SK-N-SH treated with all-trans-retinoic acid at 6 μM for 48 hours (cell line): ENCODE measurements at regions not wholly inside any gene's neighbourhood (a gene's known extent, or its start where the extent isn't known, plus 50 kb on each side); places are given as distances from the start of the nearest gene placed in this dataset.
"Not testable (repeated sequence)": the region's sequence is repeated elsewhere in the genome, so short reads cannot be mapped to it uniquely, and the experiment has no call there.

ENCODE experiments used
- ATAC-seq: fragments of 200-7000 bp; cut with Tn5 transposase; 3 replicates; pipeline ENCODE4 v1.9.1; 2020; ENCODE audit warnings: mild to moderate bottlenecking, moderate library complexity
- ARNTL ChIP-seq: fragments of 450-650 bp; formaldehyde crosslinking; IDR thresholded peaks from 2 replicates; pipeline ENCODE4 v1.5.0; 2020; ENCODE audit warnings: low read depth, mild to moderate bottlenecking, moderate library complexity, borderline replicate concordance
- BACH2 ChIP-seq: fragments of 250-450 bp; sonication (Bioruptor Pico); IDR thresholded peaks from 2 replicates; pipeline ENCODE4 v1.9.0; 2021; ENCODE audit warnings: mild to moderate bottlenecking, borderline replicate concordance
- CSDC2 ChIP-seq: fragments of 250-450 bp; sonication (Bioruptor Pico); IDR thresholded peaks from 2 replicates; pipeline ENCODE4 v1.5.0; 2020; ENCODE audit warnings: mild to moderate bottlenecking, moderate library complexity
- ISL1 ChIP-seq: fragments of 250-450 bp; sonication (Bioruptor Pico); IDR thresholded peaks from 2 replicates; pipeline ENCODE4 v2.1.2; 2022; ENCODE audit warnings: mild to moderate bottlenecking, moderate library complexity
- OSR1 ChIP-seq: fragments of 250-450 bp; sonication (Bioruptor Pico); IDR thresholded peaks from 2 replicates; pipeline ENCODE4 v1.8.0; 2022; ENCODE audit warnings: moderate library complexity, mild to moderate bottlenecking, inconsistent platforms
- PPARA ChIP-seq: fragments of 250-450 bp; sonication (Bioruptor Pico); IDR thresholded peaks from 2 replicates; pipeline ENCODE4 v1.5.0; 2020; ENCODE audit warnings: mild to moderate bottlenecking, borderline replicate concordance
- RARB ChIP-seq: fragments of 250-450 bp; sonication (Bioruptor Pico); IDR thresholded peaks from 2 replicates; pipeline ENCODE4 v1.8.0; 2021; ENCODE audit warnings: mild to moderate bottlenecking, moderate library complexity
- SNAI2 ChIP-seq: fragments of 250-450 bp; sonication (Bioruptor Pico); IDR thresholded peaks from 2 replicates; pipeline ENCODE4 v1.5.0; 2020; ENCODE audit warnings: mild to moderate bottlenecking, moderate library complexity
- TCF4 ChIP-seq: fragments of 250-450 bp; sonication (Bioruptor Pico); IDR thresholded peaks from 2 replicates; pipeline ENCODE4 v1.8.0; 2021; ENCODE audit warnings: mild to moderate bottlenecking, moderate library complexity, borderline replicate concordance
- TOX ChIP-seq: fragments of 250-450 bp; sonication (Bioruptor Pico); IDR thresholded peaks from 2 replicates; pipeline ENCODE4 v1.8.0; 2021; ENCODE audit warnings: mild to moderate bottlenecking, moderate library complexity, borderline replicate concordance
- ZFP3 ChIP-seq: fragments of 250-450 bp; sonication (Bioruptor Pico); IDR thresholded peaks from 2 replicates; pipeline ENCODE4 v1.5.0; 2020; ENCODE audit warnings: mild to moderate bottlenecking, moderate library complexity
- ZFP30 ChIP-seq: fragments of 450-650 bp; formaldehyde crosslinking; IDR thresholded peaks from 2 replicates; pipeline ENCODE4 v1.5.0; 2022; ENCODE audit warnings: mild to moderate bottlenecking, moderate library complexity
- ZNF70 ChIP-seq: fragments of 450-650 bp; formaldehyde crosslinking; IDR thresholded peaks from 2 replicates; pipeline ENCODE4 v1.5.0; 2020; ENCODE audit warnings: mild to moderate bottlenecking, moderate library complexity
- ZNF8 ChIP-seq: fragments of 450-650 bp; formaldehyde crosslinking; IDR thresholded peaks from 2 replicates; pipeline ENCODE4 v1.5.0; 2020; ENCODE audit warnings: mild to moderate bottlenecking, moderate library complexity
- TF ChIP-seq, protein P1 (sequence below): fragments of 250-450 bp; sonication (Bioruptor Pico); IDR thresholded peaks from 2 replicates; pipeline ENCODE4 v1.8.0; 2021; ENCODE audit warnings: low read depth, mild to moderate bottlenecking, moderate library complexity, borderline replicate concordance
- TF ChIP-seq, protein P2 (sequence below): fragments of 250-450 bp; sonication (Bioruptor Pico); IDR thresholded peaks from 2 replicates; pipeline ENCODE4 v1.5.1; 2020; ENCODE audit warnings: low read depth, mild to moderate bottlenecking, moderate library complexity
- TF ChIP-seq, protein P3 (sequence below): fragments of 250-450 bp; sonication (Bioruptor Pico); IDR thresholded peaks from 2 replicates; pipeline ENCODE4 v1.5.1; 2021; ENCODE audit warnings: mild to moderate bottlenecking, moderate library complexity
- TF ChIP-seq, protein P4 (sequence below): fragments of 250-450 bp; sonication (Bioruptor Pico); IDR thresholded peaks from 2 replicates; pipeline ENCODE4 v1.5.0; 2020; ENCODE audit warnings: mild to moderate bottlenecking, moderate library complexity
- TF ChIP-seq, protein P5 (sequence below): fragments of 250-450 bp; sonication (Bioruptor Pico); IDR thresholded peaks from 2 replicates; pipeline ENCODE4 v1.8.0; 2020; ENCODE audit warnings: mild to moderate bottlenecking, moderate library complexity, borderline replicate concordance

DNA sequence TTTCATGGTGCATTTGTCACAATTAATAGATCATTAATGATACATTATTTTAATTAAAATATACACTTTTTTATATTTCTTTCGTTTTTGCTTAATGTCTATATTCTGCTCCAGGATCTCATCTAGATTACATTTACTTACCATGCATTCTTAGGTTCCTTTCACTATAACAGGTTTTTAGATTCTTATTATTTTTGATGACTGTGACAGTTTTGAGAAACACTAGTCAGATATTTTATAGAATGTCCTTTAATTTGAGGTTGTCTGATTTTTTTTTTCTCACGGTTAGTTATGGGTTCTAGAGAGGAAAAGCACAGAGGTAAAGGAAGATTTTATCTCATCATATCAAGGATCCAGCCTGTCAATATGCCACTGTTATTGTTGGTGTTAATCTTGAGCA is 595.8 kb upstream of the BCHE start:
- no peak for ATAC-seq
- TF ChIP-seq RARB (CRISPR knock-in tag), result no peak
- TF ChIP-seq ZNF8, result no peak
- TF ChIP-seq BACH2 (CRISPR knock-in tag), result no peak
- no peak for TF ChIP-seq TOX
- TF ChIP-seq, protein P1, sequence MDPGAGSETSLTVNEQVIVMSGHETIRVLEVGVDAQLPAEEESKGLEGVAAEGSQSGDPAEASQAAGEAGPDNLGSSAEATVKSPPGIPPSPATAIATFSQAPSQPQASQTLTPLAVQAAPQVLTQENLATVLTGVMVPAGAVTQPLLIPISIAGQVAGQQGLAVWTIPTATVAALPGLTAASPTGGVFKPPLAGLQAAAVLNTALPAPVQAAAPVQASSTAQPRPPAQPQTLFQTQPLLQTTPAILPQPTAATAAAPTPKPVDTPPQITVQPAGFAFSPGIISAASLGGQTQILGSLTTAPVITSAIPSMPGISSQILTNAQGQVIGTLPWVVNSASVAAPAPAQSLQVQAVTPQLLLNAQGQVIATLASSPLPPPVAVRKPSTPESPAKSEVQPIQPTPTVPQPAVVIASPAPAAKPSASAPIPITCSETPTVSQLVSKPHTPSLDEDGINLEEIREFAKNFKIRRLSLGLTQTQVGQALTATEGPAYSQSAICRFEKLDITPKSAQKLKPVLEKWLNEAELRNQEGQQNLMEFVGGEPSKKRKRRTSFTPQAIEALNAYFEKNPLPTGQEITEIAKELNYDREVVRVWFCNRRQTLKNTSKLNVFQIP, result no peak
- TF ChIP-seq TCF4 (CRISPR knock-in tag), result no peak
- TF ChIP-seq, protein P2, sequence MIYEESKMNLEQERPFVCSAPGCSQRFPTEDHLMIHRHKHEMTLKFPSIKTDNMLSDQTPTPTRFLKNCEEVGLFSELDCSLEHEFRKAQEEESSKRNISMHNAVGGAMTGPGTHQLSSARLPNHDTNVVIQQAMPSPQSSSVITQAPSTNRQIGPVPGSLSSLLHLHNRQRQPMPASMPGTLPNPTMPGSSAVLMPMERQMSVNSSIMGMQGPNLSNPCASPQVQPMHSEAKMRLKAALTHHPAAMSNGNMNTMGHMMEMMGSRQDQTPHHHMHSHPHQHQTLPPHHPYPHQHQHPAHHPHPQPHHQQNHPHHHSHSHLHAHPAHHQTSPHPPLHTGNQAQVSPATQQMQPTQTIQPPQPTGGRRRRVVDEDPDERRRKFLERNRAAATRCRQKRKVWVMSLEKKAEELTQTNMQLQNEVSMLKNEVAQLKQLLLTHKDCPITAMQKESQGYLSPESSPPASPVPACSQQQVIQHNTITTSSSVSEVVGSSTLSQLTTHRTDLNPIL (CRISPR knock-in tag), result no peak
- TF ChIP-seq, protein P3, sequence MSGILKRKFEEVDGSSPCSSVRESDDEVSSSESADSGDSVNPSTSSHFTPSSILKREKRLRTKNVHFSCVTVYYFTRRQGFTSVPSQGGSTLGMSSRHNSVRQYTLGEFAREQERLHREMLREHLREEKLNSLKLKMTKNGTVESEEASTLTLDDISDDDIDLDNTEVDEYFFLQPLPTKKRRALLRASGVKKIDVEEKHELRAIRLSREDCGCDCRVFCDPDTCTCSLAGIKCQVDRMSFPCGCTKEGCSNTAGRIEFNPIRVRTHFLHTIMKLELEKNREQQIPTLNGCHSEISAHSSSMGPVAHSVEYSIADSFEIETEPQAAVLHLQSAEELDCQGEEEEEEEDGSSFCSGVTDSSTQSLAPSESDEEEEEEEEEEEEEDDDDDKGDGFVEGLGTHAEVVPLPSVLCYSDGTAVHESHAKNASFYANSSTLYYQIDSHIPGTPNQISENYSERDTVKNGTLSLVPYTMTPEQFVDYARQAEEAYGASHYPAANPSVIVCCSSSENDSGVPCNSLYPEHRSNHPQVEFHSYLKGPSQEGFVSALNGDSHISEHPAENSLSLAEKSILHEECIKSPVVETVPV (CRISPR knock-in tag), result no peak
- no peak for TF ChIP-seq OSR1 (CRISPR knock-in tag)
- TF ChIP-seq, protein P4, sequence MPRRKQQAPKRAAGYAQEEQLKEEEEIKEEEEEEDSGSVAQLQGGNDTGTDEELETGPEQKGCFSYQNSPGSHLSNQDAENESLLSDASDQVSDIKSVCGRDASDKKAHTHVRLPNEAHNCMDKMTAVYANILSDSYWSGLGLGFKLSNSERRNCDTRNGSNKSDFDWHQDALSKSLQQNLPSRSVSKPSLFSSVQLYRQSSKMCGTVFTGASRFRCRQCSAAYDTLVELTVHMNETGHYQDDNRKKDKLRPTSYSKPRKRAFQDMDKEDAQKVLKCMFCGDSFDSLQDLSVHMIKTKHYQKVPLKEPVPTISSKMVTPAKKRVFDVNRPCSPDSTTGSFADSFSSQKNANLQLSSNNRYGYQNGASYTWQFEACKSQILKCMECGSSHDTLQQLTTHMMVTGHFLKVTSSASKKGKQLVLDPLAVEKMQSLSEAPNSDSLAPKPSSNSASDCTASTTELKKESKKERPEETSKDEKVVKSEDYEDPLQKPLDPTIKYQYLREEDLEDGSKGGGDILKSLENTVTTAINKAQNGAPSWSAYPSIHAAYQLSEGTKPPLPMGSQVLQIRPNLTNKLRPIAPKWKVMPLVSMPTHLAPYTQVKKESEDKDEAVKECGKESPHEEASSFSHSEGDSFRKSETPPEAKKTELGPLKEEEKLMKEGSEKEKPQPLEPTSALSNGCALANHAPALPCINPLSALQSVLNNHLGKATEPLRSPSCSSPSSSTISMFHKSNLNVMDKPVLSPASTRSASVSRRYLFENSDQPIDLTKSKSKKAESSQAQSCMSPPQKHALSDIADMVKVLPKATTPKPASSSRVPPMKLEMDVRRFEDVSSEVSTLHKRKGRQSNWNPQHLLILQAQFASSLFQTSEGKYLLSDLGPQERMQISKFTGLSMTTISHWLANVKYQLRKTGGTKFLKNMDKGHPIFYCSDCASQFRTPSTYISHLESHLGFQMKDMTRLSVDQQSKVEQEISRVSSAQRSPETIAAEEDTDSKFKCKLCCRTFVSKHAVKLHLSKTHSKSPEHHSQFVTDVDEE (CRISPR knock-in tag), result no peak
- TF ChIP-seq CSDC2 (CRISPR knock-in tag), result no peak
- no peak for TF ChIP-seq ARNTL
- TF ChIP-seq ISL1, result no peak

DNA sequence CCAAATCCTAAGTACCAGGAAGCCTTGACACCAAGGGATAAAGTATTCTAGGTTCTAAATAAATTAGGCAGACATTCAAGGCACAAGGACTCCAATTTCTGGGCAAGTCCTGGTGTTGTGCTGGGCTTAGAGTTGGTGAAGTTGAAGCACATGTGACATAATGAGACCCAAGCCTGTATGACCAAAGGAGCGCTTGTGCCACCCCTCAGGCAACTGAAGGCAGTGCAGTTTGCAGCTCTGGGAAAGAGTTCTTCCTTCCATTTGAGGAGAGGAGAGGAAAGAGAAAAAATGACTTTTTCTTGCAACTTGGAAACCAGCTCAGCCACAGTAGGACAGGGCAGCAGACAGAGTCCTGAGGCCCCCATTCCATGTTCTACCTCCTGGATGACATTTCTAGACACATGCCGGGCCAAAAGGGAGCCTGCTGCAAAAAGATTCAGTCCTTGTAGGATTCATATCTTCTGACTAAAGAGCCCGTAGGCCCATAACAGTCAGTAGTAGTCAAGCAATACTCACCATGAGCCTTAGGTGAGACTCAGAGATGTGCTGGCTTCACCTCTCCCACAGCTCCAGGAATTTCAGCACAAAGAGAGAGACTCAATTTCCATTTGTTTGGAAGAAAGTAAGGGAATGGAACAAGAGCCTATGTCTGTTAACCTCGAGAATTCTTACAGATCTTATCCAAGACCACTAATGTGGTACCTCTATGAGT is 588.8 kb upstream of the BCHE start:
- TF ChIP-seq, protein P1, result no peak
- TF ChIP-seq BACH2 (CRISPR knock-in tag) (no peak), ZFP3 (no peak), ISL1 (no peak), RARB (CRISPR knock-in tag) (no peak), PPARA (CRISPR knock-in tag) (no peak), ARNTL (no peak)
- TF ChIP-seq, all 23 proteins: peak for 0

DNA sequence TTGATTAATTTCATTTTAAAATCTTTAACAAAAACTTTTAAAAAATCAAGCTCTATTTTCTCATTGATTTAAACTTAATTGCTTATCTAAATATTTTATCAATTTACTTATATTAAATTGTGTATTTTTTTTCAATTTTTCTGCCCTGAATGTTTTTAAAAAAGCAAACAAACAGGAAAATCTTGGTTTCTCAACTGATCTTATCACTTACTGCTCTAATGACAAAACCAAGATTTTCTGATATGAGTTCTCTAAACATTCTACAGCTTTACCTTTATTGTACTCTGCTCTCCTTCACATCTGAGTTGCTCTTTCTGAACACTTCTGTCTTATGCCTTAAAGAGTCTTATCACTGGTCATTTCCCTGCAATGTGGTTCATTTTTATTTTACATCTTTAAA is 587.8 kb upstream of the BCHE start:
- TF ChIP-seq BACH2 (CRISPR knock-in tag) (no peak), ZFP30 (CRISPR knock-in tag) (no peak)
- ATAC-seq, result no peak

More for the DNA sequence above, 588.8 kb upstream of the BCHE start:
- ATAC-seq, result no peak

DNA sequence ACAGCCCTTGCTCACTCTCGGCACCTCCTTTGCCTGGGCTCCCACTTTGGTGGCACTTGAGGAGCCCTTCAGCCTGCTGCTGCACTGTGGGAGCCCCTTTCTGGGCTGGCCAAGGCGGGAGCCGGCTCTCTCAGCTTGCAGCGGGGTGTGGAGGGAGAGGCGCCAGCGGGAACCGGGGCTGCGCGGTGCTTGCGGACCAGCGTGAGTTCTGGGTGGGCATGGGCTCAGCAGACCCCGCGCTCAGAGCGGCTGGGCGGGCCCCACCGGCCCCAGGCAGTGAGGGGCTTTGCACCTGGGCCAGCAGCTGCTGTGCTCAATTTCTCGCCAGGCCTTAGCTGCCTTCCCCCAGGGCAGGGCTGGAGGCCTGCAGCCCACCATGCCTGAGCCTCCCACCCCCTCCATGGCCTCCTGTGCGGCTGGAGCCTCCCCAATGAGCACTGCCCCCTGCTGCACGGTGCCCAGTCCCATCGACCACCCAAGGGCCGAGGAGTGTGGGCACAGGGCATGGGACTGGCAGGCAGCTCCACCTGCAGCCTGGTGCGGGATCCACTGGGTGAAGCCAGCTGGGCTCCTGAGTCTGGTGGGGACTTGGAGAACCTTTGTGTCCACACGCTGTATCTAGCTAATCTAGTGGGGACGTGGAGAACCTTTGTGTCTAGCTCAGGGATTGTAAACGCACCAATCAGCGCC is 586.7 kb upstream of the BCHE start:
- not testable (repeated sequence) for ATAC-seq

DNA sequence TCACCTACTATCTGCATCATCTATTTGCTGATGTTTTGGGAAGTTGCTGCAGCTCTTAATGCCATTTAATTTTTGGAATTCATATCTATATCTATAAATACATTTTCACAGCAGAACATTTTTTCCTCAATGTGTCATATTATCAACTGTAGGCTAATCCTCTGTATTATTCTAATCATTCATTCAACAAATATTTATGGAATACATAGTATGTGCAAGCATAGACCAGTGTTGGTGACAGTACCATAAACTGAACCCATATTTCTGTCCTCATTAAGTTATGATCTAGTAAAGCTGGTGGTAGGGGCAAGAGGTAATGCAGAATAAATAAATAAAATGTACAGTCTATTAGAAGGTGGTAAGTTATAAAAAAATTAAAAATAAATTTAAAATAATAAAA is 585.3 kb upstream of the BCHE start:
- TF ChIP-seq, protein P5, sequence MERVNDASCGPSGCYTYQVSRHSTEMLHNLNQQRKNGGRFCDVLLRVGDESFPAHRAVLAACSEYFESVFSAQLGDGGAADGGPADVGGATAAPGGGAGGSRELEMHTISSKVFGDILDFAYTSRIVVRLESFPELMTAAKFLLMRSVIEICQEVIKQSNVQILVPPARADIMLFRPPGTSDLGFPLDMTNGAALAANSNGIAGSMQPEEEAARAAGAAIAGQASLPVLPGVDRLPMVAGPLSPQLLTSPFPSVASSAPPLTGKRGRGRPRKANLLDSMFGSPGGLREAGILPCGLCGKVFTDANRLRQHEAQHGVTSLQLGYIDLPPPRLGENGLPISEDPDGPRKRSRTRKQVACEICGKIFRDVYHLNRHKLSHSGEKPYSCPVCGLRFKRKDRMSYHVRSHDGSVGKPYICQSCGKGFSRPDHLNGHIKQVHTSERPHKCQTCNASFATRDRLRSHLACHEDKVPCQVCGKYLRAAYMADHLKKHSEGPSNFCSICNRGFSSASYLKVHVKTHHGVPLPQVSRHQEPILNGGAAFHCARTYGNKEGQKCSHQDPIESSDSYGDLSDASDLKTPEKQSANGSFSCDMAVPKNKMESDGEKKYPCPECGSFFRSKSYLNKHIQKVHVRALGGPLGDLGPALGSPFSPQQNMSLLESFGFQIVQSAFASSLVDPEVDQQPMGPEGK, result no peak
- TF ChIP-seq RARB (CRISPR knock-in tag), result no peak
- TF ChIP-seq ZNF70 (CRISPR knock-in tag), result no peak
- TF ChIP-seq ISL1, result no peak
- no peak for TF ChIP-seq SNAI2
- TF ChIP-seq ZNF8, result no peak
- no peak for TF ChIP-seq ARNTL
- ATAC-seq, result no peak
